ENCODE measurements at regions not wholly inside any gene's neighbourhood (a gene's known extent, or its start where the extent isn't known, plus 50 kb on each side); places are given as distances from the start of the nearest gene placed in this dataset.
"Not testable (repeated sequence)": the region's sequence is repeated elsewhere in the genome, so short reads cannot be mapped to it uniquely, and the experiment has no call there.

DNA sequence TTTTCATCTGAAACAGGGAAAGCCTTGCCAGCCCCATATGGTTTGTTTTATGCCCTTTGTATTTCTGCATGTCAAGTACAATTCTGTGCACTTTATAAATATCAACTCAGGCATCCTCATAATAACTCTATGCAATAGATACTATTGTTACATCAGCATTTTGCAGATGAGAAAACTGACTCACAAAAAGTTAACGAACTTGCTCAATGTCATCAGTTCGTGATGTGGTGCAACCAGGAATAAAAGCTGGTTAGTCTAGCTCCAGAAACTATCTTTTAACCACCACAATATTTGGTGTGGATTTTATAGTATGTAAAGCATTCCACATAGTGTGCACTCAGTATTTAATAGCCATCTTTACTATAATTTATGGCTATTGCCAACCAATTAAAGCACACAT, 134.9 kb downstream of the MRPS30 start:
- FAIRE-seq, result no peak

DNA sequence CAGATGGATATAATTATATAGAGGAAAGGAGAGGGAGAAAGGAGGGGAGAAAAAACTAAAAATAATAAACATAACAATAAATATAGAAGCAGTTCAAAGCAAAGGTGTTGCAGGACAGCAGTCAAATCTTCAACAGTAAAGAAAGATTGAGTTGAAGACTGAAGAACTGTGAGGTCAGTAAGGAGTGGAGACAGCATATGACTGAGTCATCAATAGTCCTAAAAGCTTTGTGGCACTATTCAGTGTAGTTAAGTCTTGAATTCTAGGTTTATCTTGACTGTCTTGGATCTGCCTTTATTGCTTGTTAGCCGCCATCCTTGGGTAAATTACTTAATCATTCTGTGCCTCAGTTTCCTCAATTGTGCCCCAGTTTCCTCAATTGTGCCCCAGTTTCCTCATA, 137.0 kb downstream of the MRPS30 start:
- no peak for FAIRE-seq

DNA sequence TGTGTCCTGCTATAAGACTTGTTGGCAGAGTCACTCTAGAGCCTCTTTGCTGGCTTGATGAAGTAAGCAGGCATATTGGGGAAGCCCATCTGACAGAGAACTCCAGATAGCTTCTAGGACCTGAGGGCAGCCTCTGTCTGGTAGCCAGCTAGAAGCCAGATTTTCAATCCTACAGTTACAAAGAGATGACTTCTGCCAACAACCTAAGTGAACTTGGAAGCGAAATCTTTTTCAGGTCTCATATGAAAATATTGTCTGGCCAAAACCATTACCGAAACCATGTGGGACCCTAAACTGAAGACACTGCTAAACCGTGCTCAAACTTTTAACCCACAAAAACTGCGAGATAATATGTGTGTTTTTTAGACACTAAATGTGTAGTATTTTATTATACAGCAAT, 140.9 kb downstream of the MRPS30 start:
- no peak for FAIRE-seq

DNA sequence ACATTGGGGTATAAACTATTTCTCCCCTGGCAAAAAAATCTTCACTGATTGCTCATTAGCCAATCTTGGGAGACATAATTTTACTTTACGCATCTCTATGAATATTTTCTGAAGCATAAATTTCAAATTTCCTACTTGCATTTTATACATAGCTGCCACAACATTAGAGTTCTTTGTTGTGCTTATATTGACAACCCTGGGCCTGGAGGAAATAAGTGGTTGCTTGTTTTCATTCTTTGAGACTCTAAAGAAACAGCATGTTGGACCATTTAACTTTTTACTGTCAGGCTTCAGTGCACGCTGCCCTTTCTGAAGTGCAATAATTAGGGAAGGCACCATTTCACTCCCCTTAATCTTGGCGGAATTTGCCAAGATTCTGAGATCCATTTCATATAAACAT, 142.6 kb downstream of the MRPS30 start:
- no peak for FAIRE-seq

DNA sequence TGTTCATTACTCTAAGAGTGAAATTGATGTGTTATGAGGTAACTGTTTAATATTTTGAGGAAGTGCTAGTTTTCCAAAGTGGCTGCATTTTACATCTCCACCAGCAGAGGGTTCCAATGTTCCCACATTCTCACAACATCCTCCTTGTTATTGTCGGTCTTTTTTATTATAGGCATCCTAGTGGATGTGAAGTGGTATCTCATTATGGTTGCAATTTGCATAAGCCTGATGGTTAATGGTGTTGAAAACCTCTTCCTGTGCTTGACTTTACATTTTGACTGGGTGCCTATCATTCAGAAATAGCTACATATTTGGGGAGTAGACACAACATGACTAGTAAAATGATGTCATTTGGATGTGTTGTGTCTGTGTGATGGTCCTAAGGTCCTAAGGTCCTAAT, 143.6 kb downstream of the MRPS30 start:
- FAIRE-seq, result peak; percentile 79

DNA sequence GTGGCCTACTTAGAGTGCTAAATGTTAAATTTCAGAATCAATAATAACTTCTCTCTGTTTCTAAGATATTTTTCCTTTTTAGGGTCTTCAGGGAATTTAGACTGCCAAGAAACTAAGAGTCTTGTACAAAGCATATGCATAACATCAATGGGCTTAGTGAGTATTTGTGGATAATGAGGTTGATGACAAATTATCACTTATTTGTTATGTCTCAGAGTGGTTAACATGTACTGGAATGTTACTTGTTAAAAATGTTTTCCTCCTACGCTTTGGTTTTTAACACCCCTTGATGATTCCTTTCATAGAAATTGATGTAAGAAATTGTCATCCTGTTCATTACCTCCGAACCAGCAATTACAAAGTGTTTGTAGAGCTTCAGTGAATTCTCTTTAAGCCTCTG, 144.3 kb downstream of the MRPS30 start:
- FAIRE-seq, result no peak

DNA sequence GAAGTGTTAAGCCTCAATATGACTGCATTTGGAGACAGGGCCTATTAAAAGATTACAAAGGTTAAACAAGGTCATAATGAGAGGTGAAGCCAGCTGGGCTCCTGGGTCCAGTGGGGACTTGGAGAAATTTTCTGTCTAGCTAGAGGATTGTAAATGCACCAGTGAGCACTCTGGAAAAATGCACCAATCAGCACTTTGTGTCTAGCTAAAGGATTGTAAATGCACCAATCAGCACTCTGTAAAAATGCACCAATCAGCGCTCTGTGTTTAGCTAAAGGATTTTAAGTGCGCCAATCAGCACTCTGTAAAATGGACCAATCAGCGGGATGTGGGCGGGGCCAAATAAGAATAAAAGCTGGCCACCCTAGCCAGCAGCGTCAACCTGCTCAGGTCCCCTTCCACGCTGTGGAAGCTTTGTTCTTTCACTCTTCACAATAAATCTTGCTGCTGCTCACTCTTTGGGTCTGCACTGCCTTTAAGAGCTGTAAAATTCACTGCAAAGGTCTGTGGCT, 150.3 kb downstream of the MRPS30 start:
- not testable (repeated sequence) for FAIRE-seq

DNA sequence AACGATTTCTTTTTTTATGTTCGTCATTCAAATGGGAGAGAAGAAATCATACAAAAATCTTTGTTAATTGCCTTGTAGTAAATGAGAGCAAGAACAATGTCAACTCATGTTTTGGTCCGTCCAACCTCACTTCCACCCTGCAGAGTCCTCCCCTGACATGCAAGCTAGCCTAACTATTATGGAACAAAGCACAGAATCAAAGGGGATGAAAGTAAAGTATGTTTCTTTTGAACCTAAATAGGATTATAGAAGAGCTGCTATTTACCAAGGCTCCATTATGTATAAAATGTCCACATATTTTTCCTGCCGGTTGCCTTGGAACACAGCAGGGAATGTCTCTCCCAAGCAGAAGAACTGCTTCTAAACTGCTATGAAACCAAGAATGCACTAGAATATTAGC, 161.1 kb downstream of the MRPS30 start:
- FAIRE-seq, result no peak

DNA sequence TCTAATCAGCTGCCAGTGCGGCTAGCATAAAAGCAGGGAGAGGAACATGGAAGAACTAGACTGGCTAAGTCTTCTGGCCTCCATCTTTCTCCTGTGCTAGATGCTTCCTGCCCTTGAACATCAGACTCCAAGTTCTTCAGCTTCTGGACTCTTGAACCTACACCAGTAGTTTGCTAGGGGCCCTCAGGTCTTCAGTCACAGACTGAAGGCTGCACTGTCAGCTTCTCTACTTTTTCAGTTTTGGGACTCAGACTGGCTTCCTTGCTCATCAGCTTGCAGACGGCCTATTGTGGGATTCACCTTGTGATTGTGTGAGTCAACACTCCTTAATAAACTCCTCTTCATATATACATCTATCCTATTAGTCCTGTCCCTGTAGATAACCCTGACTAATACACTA, 162.2 kb downstream of the MRPS30 start:
- not testable (repeated sequence) for FAIRE-seq

DNA sequence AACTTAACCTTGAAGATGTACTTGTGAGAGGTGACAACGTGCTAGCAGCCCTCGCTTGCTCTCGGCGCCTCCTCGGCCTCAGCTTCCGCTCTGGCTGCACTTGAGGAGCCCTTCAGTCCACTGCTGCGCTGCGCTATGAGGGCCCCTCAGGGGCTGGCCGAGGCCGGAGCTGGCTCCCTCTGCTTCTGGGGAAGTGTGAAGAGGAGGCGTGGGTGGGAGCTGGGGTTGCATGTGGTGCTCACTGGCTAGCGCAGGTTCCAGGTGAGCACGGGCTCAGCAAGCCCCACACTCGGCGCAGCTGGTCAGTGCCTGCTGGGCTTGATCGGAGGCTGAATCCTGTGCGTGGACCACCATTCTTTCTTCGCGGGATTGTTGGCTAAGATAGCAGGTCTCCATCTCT, 166.1 kb downstream of the MRPS30 start:
- no peak for FAIRE-seq

DNA sequence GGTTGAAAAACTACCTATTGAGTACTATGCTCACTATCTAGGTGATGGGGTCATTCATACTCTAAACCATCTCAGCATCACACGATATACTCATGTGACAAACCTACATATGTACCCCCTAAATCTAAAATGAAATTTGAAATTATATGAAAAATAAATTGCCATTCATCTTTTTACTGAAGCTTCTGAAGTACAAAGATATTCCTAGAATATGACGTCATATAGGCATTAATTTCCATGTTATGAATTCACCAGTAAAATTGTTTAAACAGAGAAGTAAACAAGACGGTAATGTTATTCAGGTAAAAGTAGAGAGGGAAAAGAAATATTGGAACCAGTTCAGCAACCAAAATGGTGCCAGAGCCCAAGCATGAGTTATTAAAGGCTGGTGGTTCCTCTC, 173.0 kb downstream of the MRPS30 start:
- no peak for FAIRE-seq

DNA sequence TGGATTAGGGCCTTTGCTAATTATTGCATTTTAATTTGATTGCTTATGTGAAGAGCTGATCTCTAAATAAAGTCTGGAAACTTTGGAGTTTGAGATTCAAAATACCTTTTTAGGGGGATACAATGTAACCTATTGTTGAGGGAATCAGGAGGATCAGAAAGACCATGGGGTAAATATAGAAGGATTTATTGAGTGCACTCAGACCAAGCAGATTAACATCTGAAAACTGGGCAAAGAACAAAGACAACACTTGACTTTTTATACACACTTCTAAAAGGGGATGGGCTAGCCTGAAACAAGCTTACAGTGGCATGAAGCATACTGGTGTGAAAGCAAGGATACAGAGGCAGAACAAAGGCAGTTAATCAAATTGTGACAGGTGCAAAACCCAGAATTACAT, 174.3 kb downstream of the MRPS30 start:
- no peak for FAIRE-seq

DNA sequence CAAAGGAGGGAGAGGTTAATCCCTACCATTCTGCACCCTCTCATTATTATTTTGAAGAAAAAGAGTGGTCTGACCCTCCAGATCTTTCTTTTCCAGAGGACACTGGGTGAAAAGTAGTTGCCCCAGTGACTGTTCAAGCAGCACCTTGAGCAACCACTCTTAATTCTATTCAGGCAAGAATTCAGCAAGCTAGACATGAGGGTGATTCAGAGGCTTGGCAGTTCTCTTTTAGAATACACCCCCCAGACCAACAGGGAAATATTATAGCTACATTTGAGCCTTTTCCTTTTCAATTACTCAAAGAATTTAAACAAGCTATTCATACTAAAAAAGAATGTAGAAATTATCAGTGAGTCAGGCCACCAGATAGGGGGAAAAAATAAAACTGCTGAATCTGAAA, 178.3 kb downstream of the MRPS30 start:
- no peak for FAIRE-seq

DNA sequence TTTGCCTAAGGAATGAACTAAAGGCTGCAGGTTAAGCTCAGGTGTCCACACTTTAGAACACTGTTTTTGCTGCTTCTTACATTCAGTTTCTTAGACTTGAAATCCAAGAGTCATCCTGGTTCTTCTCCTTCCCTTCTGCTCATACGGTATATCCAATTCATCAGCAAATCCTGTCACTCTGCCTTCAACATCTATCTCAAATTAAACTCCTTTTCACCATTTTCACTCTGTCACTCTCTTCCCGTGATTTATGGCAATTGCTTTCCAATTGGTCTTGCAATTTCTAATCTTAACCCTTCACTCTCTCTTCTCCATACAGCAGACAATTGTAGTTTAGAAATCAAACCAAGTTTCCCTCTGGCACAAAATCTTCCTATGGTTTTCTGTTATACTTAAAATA, 182.9 kb downstream of the MRPS30 start:
- no peak for FAIRE-seq

DNA sequence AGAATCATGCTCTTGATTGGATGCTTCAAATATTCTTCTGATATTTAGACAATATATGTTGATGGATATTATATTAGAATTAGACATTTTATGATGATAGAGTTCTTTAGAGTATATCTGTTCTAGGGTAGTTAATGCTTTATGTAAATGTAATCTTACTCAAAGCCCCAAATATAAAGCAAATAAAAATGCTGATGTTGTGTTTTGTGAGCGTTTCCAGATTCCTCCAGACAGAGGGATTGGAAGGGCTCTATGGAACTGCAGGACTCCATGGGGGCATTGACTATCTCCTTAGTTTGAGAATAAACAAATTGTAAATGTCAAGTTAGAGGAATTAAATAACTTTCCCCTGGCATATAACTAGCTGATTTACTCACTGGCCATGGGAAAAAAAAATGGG, 184.5 kb downstream of the MRPS30 start:
- FAIRE-seq, result no peak

DNA sequence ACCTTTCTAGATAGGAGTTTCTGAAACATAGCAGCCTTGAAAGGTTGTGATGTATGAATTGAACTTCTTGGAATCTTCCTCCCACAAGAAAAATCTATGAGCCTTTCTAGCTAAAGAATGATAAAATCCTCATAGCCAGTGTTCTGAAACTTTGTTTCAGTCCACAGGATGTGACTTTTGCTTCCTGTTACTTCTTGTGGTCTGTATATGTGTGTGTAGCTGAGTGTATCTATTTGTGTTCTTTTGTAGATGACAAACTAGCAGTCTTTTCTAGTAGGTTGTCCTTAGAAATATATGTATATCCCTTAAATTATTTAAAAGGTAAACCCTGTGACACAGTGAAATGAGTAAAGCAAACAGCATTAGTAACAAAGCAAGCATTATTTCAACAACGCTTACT, 188.8 kb downstream of the MRPS30 start:
- no peak for FAIRE-seq

DNA sequence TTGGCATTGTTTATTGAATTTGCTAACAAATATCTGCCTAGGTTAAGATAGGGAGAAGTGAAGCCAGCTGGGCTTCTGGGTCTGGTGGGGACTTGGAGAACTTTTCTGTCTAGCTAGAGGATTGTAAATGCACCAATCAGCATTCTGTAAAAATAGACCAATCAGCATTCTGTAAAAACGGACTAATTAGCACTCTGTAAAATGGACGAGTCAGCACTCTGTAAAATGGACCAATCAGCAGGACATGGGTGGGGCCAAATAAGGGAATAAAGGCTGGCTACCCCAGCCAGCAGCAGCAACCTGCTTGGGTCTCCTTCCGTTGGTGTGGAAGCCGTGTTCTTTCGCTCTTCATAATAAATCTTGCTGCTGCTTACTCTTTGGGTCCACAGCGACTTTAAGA, 198.4 kb downstream of the MRPS30 start:
- not testable (repeated sequence) for FAIRE-seq

DNA sequence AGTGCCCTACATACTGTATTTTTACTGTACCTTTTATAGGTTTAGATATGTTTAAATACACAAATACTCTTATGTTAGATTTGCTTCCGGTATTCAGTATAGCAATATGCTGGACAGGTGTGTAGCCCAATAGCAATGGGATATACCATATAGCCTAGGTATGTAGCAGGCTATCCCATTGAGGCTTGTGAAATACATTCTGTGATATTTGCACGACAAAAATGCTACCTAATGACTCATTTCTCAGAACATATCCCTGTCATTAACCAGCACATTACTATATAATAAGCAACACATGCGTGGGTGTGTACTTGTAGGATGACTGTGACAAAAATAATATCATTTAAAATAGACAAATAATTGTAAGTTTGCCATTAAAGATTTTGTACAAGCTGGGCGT, 208.8 kb downstream of the MRPS30 start:
- FAIRE-seq, result no peak

DNA sequence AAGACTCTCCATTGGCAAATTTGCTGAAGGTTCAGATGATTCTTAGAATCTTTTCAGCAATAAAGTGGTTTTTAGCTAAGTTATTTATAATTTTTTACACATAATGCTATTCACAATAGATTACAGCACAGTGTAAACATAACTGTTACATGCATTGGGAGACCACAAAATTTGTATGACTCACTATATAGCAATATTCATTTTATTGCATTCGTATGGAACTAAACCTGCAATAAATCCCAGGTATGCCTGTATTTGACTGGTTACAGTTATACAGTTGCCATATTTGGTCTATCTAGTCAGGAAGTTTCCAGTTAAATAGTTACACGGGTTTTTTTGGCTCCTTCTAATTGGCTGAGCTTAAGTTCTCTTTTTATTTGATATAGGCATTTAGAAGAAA, 220.8 kb downstream of the MRPS30 start:
- no peak for FAIRE-seq

DNA sequence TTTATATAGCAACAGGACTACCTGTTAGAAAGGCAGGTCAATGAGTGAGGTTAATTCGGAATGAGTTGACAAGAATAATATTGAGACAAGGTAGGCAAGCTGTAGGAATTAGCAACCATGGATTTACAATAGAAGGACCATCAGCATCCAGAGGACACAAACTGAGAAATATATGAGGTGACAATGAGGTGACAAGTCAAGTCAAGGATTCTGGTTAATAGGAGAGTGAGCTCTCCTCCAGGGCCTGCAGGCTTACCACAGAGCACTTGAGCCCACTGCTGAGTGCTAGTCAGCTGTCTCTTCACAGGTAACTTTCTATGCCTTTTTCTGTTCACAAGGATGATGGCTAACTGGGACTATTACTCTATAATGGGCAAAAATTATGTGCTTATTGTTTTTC, 227.2 kb downstream of the MRPS30 start:
- no peak for FAIRE-seq

DNA sequence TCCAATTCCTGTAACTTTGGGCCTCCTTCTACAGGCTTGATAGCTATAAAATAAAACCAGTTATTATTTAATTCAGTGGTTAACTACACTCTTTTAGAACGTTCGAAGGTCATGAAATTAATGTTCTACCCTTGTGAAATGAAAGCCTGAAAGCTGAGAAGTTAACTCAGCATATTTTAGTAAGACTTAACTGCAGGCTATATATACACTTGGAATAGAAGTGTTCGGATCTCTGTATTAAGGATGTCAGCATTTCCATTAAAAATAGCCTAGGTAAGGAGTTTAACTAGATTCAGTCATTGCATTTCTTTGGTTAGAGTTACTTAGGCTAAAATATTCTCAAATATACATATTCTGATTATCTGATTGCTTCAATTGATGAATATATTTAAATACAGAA, 229.2 kb downstream of the MRPS30 start:
- FAIRE-seq, result no peak

DNA sequence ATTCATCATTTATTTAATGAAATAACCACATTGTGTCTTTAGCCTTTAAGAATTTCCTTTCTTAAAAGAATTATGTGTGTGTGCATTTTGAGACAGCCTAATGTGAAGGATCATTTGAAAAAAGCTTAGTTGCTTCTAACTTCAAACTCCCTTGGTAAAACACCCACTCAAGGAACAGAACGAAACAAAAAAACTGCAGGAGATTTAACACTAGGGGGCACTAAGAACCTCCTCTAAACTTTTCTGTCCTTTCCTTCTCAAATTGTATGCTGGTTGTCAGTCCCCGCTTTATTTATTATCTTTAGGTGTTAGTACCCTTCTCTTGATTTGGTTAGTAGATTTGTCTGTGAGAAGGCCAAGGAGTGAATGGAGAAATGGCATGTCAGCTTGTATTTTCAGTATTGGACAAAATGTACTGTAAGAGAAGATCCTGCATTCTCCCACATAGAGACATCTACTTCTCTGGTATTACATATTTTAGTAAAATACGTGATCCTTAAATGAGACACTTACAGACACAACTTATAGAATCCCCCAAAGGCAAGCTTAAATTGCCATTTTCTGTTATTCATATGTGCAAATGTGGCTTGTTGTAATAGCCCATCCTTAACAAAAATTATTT, 229.7 kb downstream of the MRPS30 start:
- FAIRE-seq, result peak; percentile 75

DNA sequence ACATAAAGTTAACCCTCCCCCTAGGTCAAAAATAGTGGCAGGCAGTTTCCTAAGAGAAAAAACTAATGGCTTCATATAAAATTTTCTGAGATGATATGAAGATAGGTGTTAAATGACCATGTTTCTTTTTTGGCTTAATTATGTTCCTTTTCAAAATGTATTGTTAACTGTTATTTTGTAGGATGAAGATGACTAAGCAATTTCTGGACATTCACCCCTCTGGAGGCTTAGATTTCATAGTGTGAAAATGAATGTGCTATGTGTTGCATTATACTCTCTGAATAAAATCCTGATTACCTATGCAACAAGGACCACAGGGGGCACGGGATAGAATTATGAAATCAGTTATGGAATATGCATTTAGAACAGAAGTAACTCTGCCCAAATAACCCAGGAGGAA, 233.5 kb downstream of the MRPS30 start:
- FAIRE-seq, result no peak

DNA sequence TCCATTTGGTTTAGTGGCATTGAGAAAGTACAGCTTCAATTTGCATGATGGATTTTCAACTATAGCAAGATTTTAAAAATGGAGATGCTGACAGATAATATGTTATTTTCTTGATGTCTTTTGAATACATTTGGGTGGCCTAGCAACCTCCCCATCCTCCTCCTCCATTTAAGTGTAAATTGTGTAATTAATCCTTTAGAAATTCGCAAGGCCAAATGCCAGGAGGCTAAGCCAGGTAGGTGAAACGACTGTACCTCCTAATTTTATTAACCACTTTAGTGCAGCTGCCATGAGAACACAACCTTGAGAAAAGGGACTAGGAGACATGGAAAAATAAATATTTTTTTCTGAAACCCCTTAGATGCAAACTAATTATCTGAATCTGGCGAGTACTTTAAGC, 248.8 kb downstream of the MRPS30 start:
- no peak for FAIRE-seq

DNA sequence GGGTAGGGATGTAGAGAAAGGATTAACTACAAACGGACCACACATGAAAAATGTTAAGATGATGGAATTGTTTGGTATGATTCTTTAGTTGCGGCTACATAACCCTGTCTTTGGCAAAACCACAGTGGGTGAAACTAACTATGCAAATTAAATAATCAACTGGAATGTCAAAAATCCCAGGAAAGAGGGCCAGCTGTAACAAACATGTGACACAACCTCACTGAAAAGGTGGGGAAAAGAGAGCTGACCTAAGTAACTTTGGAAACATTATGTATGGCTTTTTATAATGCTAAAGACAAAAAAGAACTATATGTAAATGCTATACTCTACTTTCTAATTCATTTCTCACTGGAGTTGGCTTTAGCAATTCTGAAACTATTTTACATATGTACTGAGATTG, 252.0 kb downstream of the MRPS30 start:
- FAIRE-seq, result no peak

DNA sequence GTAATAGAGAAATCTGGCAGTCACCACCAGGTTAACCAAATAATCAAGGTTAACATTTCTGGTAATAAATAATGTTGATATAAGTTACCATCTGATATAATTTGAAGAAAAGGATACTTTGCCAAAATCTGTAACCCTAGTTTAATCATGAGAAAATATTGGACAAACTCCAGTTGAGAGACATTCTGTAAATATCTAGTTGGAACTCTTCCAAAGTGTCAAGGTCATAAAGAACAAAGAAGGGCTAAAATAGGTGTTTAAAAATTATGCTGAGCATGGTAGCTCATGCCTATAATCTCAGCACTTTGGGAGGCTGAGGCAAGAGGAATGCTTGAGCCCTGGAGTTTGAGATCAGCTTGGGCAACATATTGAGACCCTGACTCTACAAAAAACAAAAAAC, 253.3 kb downstream of the MRPS30 start:
- FAIRE-seq, result no peak

All from A204.1 (cell line).